Fibroblast of peridontal ligament (primary cell): ENCODE measurements at regions not wholly inside any gene's neighbourhood (a gene's known extent, or its start where the extent isn't known, plus 50 kb on each side); places are given as distances from the start of the nearest gene placed in this dataset.

ENCODE experiments used
- DNase-seq: peaks from one replicate; pipeline ENCODE4 v3.0.0-alpha.2; 2010; ENCODE audit errors: extremely low read depth

DNA sequence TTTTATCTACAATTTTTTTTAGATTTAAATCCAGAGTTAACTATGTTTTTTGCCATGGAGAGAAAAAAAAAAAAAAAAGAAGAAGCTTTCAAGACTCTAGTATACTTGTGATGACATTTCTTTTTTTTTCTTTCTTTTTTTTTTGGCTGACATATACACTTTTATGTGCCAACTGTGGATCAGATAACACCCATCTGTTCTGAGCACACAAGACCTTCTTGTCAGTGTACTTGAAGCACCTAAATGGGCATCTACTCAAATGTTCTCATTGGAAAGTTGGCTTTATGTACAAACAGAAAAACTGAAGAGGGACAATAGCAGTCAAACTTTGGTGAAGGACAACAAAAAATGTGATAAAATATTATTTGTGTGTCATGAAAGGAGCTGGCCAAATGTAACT is 904.5 kb downstream of the GRIK2 start:
- DNase-seq: no peak
